Endothelial cell of umbilical vein (primary cell): ENCODE measurements at regions not wholly inside any gene's neighbourhood (a gene's known extent, or its start where the extent isn't known, plus 50 kb on each side); places are given as distances from the start of the nearest gene placed in this dataset.

Experiments used
- CTCF ChIP-seq, 2 donors: IDR thresholded peaks; 1 replicate in 1 of 2; 2 replicates in 1 of 2; pipeline ENCODE4 v1.5.1; 2011; ENCODE audit warnings: low read length in 2 of 2, mild to moderate bottlenecking in 2 of 2, moderate library complexity in 2 of 2, control low read depth in 1 of 2, inconsistent platforms in 1 of 2, low read depth in 1 of 2; ENCODE audit not compliant: insufficient read depth in 1 of 2; ENCODE audit errors: extremely low read depth in 1 of 2
- EZH2 ChIP-seq: IDR thresholded peaks from 2 replicates; pipeline ENCODE4 v1.6.1; 2012; ENCODE audit warnings: borderline replicate concordance, low read depth, mild to moderate bottlenecking, moderate library complexity, low read length, inconsistent platforms; ENCODE audit not compliant: severe bottlenecking
- GATA2 ChIP-seq: IDR thresholded peaks from 2 replicates; pipeline ENCODE4 v1.7.0; 2011; ENCODE audit warnings: low read depth, mild to moderate bottlenecking, moderate library complexity, mixed read lengths, low read length; ENCODE audit not compliant: insufficient read length, insufficient read depth
- POLR2A ChIP-seq: IDR thresholded peaks from 2 replicates; pipeline ENCODE4 v1.6.1; 2012; ENCODE audit warnings: low read depth, mild to moderate bottlenecking, control low read depth, low read length
- POLR2AphosphoS5 ChIP-seq: IDR thresholded peaks from 2 replicates; pipeline ENCODE4 v1.6.1; 2012; ENCODE audit warnings: low read depth, mild to moderate bottlenecking, control low read depth, low read length, moderate library complexity; ENCODE audit not compliant: insufficient read depth
- TF ChIP-seq, protein P1 (sequence below): IDR thresholded peaks from 2 replicates; pipeline ENCODE4 v1.6.1; 2011; ENCODE audit not compliant: insufficient read depth, insufficient read length

DNA sequence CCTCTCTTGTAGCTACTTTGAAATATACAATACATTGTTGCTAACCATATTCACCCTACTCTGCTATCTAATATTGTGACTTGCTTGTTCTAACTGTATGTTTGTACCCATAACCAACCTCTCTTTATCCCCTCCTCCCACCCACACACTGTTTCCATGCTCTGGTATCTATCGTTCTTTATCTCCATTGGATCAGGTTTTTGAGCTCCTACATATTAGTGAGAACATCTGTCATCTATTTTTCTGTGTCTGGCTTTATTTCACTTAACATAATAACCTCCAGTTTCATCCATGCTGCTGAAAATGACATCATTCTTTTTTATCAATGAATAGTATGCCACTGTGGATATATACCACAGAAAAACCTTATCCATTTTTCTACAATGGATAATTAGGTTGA is 1230.1 kb downstream of the PLA2G4A start:
- no peak for TF ChIP-seq CTCF (IDR thresholded peaks at IDR 0.05; ENCODE audit: extremely low read depth in 1 of 2, insufficient read depth in 1 of 2, low read depth in 1 of 2, low read length in 2 of 2)
- TF ChIP-seq EZH2: no peak
- no peak for TF ChIP-seq POLR2A
- no peak for TF ChIP-seq POLR2AphosphoS5
- TF ChIP-seq, protein P1, sequence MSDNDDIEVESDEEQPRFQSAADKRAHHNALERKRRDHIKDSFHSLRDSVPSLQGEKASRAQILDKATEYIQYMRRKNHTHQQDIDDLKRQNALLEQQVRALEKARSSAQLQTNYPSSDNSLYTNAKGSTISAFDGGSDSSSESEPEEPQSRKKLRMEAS: no peak
- TF ChIP-seq GATA2: no peak
